ENCODE measurements at regions not wholly inside any gene's neighbourhood (a gene's known extent, or its start where the extent isn't known, plus 50 kb on each side); places are given as distances from the start of the nearest gene placed in this dataset.

DNA sequence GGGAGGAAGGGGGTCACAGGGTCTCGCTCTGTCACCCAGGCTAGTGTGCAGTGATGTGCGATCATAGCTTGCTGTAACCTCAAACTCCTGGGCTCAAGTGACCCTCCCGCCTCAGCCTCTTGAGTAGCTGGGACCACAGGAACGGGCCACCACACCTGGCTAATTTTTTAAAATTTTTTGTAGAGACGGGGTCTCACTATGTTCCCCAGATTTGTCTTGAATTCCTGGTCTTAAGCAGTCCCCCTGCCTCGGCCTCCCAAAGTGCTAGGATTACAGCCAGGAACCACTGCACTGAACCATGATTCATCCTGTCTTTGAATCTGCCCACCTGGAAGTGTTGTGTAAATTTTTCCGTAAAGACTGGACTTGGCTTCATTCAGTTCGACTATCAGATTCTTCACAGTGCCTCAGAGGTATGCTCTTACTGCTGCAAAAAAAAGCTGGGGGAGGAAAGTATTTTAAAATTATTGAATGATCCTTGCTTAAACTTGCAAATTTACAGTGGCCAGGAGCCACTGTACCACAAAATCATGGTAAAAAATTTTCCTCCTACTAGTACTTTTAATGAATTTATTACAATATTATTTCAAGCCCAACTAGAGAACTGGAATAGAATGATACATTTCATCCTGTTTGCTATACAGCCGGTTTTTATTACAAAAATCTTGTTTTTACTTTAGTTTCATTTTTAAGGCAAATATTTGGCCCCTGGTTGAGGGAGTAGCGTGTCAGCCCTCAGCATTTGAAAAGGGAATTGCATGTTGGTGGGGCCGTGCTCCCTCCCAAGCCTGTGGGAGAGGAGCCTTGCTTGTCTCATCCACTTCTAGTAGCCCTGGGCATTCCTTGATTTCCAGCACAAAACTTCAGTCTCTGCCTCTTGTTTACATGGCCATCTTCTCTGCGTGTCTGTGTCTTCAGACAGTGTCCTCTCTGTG lies 202.5 kb upstream of the SGK1 start:
- DNase-seq: no peak

DNA sequence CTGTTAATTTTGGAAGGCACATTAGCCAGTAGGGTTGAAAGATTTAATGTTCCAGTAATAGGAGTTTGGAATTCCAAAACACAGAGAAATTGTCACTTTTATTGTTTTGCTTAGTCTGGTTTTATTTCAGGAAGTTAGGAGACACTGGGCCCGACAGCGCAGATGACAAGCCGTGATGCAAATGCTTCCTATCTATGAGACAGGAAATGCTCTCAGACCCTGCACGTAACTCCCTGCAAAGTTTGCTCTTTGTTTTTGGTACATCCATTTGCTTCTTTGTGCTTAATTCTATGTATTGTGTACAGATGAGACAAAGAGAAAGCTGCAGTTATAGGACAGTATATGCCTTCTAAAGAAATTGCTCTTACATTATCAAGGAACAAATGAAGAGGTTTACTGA lies 201.6 kb upstream of the SGK1 start:
- DNase-seq: no peak

DNA sequence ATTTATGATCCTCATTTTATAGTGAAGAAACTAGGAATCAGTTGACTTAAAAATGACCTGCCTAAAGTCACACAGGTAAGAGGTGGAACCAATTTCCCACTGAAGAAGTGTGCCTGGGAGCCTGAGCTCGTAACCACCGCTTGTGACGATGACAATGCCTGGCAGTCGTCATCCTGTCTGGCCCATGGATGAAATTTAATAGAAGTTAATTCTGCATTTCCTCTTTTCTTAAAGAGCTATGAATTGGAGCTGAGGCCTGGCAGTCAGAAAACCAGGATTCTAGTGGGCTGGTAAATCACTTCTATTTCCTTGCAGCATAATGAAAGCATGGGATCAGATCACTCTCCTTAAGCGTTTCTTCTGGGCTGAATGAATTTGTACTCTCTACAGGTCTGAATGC lies 200.0 kb upstream of the SGK1 start:
- DNase-seq: no peak

DNA sequence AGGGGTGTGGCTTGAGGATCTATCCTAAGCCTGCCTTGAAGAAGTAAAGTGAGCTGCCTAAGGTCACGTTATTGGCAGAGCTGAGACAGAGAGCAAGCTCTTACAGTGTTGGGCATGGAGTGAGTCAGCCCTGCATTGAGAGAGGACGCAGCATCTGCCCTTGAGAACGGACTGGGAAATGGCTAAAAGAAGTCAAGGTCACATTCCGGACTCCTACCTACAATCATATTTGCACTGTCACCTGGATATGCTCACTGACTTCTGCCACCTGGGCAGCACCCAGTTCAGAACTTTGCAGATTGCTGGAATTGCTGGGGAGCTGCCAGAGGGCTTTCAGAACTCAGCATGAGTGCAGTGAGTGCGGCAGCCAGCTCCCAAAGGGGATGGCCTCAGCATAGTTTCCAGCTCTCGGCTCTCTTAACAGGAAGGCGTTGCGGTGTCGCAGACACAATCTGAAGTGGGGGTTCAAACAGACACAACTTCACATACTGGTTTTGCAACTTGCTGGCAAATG lies 199.3 kb upstream of the SGK1 start:
- no peak for DNase-seq

DNA sequence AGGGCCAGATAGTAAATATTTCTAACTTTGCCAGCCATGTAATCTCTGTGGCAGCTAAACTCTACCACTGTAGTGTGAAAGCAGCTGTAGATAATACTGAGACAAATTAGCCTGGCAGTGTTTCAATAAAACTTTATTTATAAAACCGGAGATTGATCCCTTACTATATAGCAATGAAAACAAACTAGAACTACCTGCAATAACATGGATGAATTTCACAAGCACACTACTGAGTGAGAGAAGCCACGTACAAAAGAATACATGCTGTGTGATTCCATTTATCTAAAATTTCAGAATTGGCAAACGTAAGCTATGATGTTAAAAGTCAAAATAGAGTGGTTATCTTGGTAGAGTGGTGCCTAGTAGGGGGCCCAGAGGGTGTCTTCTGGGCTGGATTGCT lies 198.7 kb upstream of the SGK1 start:
- DNase-seq: no peak

DNA sequence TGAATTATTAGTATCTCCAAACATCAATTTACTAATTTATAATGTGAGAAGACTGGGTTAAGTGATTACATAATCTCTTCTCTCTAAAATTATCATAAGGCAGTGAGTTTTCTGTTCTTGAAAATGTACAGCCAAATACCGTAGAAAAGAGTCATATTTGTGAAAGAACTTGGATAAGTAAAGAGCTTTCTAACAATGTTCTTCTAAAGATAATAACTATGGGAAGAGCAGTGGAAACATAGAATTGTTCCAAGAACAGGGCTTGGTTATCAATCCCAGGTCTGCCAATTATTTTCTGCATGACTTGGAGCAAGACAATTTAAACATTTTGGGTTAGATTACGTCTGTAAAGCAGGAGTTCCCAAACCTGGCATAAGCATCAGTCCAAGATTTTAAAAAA lies 198.1 kb upstream of the SGK1 start:
- DNase-seq: no peak

DNA sequence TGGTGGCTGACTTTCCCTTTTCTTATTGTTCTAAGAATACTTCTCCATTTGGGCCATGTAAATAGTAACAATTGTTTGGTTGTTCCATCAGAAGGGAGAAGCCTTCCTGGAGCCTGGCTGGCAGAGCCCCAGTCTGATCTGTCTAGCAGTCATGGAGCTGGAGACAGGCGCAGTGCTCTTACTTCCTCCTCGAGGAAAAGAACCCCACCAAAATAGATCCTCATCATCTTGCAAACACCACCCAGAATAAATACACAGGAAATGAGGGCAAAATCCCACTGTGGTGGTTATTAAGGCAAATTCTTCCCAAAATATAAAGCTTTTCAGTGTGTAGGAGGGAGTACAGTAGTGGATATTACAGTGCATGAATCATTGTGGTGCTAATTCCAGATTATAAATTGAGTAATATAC lies 195.1 kb upstream of the SGK1 start:
- no peak for DNase-seq

DNA sequence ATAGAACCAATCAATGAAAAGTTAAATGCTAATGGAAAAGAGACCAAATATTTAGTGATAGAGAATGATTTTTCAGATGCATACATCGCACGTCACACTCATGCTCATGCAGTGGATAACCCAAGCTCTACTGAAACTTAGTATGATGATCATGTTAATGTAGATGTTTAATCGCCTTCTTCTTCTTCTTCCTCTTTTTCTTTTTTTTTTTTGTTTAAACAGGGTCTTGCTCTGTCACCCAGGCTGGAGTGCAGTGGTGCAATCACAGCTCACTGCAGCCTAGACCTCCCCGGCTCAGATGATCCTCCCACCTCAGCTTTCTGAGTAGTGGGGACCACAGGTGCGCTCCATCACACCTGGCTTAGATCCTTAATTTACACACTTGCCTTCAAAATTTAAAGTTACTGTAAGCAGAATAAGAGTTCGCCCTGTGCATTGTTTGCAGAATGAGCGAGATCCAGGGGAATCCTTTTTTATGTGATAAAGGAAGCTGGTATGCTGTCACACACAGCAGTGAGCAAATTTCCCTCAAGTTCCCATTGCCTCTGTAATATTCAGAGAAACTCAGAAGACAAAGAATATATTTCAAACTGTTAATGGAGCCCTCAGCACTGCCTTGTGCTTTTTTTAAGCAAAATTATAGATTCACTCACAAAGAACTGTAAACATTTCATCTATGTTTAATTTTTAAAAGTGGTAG lies 194.2 kb upstream of the SGK1 start:
- DNase-seq: no peak

DNA sequence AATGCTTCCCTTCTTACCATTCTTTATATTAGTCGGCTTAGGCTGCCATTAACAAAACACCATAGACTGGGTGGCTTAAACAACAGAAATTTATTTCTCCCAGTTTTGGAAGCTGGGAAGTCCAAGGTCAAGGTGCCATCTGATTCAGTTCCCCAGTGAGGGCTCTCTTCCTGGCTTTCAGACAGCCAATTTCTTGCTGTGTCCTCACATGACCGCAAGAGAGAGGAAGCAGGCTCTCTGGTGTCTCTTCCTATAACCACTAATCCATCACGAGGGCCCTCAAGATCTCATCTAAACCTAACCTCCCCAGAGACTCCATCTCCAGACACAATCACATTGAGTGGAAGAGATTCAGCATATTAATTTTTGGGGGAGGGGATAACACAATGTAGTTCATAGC lies 193.0 kb upstream of the SGK1 start:
- DNase-seq: no peak

DNA sequence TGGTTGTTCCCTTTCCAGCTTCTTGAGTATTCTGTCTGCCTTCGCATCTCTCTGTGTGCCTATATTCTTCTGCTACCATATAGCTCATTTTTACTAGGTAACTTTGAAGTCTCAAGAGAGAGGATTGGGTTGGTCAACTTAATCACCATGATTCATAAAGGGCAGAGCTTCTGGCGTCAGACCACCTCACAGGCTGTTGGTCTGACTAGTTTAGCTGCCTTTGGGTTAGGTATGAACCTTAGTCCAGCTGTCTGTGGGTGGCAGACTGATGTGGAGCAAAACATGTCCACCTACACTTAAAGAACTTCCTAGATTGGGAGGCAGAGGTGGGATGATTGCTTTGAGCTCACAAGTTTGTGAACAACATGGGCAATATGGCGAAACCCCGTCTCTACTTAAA lies 192.2 kb upstream of the SGK1 start:
- DNase-seq: no peak

DNA sequence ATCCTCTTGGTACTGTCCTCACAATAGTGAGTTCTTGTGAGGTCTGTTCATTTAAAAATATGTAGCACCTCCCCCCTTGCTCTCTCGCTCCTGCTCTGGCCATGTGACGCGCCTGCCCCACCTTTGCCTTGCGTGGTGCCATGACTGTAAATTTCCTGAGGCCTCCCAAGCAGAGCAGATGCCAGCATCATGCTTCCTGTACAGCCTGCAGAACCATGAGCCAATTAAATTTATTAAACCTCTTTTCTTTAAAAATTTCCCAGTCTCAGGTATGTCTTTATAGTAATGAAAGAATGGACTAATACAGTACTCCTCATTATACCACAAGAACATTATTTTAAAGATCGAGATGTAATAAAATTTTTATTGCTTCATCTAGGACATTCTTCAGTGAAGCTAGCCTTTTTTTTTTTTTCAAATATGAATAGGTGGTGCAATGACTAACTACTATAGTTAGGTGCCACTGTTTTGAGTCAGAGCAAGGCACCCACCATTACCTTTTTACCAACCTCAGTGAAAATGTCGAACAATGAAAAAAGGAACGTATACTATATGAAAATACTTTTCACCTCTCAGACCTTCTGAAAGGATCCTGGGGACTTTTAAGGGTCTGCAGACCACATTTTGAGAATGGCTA lies 191.1 kb upstream of the SGK1 start:
- DNase-seq: no peak

DNA sequence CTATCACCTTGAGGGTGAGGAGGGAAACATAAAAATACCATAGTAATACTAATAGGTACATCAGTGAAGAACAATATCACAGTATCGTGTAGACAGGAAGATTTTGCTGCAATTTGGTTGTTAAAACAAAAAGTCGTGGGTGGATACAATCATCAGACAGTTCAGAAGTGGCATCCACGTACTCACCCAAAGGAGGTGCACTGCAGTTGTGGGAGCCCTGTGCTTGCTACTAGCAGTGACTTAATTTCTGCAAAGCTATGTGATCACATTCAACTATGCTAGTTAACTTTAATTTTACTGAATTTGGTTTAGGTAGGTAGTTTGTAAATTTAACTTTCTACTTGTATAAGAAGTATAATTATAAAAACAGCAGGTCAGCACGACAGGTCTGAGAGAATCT lies 188.2 kb upstream of the SGK1 start:
- no peak for DNase-seq

DNA sequence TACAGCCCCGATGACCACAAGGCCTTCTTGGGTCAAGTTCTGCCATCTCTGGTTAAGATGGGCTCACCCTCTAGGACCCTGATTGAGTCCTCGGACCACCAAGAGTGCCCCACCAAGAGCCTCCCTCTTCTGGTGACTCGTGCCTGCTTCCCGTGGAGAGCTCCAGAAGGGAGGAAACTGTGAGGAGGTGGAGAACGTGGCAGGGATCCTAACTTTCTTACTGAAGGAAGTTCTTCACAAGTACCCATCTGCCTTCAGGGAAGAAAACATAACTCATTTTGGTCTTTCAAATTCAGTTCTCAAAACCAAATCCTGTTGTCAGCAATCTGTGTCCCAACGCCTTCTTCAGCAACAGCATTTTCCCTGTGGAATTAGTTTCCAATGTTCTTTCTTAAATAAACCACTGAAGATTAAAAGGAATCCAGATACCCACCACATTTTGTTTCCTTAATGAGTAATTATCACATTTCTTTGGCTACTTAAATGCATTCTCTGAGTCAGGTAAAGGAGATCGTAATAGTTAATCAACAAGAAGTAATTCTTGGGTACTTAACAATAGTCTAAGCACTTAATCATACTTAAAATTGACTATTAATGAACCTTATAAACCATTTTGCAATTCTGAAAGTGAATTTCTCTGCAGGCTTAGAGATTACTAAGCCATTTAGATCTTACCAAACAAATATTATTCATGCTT lies 185.8 kb upstream of the SGK1 start:
- no peak for DNase-seq

DNA sequence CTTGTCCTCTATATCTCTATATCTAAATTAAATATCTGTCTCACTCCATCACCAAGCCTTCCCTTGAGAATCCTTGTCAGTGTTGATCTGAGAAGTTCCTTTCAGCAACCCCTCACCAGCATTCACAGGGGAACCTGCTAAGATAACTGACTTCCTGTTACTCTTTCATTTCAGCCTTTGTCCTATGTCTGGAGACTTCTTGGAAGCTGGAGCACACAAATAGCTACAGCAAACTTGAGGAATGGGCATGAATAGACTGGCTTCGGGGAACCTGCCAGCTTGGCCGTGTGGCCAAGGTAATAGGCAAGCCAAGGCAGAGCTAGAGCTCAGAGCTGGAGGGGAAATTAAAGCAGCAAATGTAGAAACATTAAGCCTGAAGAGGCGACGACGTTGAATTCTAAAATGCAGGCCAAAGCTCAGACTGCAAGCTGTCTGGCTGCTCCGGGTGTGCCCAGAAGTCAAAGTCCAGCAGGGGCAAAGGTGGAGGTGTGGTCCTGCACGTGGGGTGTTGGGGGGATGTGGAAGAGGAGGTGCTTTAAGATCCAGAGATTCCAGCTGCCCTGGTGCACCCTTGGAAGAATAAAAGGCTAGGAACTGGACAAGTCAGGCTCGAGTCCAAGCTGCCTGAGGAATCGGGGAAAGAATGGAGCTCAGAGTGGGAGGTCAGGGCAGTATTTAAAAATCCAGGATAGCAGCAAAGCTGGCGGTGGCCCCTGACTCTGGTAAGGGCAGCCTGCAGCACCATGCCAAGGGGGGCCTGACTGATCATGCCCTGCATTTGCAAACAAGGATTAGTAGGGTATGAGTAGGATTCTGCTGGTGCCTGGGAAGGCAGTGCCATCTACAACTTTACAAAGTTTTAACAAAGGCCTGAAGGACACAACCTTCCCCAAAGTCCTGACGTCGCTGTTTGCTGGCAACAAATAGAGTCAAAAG lies 185.0 kb upstream of the SGK1 start:
- no peak for DNase-seq

DNA sequence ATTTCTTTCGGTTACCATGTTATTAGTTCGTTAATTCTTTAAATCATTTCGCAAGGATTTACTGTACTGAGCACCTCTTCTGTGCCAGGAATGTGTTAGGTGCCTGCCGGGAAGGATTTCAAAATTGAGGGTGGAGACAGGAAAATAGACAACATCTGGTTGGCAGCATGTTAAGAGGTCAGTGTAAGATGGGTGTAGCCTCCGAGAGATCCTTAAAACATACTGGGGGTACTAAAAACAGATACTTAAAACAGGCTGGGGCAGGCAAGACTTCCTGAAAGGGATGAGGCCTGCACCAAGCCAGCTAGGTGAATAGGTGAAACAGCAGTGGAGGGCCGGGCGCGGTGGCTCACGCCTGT lies 178.0 kb upstream of the SGK1 start:
- no peak for DNase-seq

DNA sequence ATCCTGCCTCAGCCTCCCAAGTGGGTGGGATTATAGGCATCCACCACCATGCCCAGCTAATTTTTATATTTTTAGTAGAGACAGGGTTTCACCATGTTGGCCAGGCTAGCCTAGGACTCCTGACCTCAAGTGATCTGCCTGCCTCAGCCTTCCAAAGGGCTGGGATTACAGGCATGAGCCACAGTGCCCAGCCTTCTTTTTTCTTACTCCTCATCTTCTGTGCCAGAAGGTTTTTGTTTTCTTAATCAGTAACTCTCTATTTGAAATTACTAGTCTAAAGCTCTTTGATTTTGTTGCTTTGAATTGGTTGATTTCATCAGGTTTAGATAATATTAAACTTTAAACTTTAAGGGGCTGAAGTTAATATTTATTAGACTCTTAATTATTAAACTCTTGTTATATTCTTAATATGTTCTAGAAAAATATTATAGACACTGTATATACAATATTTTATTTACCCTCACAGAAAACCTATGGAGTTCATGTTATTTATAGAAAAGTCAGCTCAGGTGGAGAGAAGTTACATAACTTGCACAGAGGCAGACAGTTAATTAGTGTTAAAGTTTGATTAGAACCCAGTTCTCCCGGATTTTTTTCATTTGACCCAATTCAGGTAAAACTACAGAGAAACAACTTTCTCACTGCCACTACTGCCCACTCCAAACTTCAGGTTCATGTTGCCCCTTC lies 177.4 kb upstream of the SGK1 start:
- DNase-seq: no peak

DNA sequence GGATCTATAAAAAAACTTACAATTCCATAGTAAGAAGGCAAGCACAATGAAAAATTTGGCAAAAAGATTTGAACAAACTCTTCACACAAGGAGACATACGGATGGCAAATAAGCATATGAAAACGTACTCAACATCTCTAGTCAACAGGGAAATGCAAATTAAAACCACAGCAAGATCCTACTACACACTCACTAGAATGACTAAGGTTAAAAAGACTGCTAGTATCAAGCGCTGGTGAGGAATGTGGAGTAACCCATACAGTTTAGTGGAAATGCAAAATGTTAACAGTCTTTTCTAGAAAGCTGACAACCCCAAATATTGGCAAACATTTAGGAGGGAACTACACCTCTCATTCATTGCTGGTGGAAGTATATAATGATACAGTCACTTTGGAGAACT lies 175.9 kb upstream of the SGK1 start:
- DNase-seq: no peak

DNA sequence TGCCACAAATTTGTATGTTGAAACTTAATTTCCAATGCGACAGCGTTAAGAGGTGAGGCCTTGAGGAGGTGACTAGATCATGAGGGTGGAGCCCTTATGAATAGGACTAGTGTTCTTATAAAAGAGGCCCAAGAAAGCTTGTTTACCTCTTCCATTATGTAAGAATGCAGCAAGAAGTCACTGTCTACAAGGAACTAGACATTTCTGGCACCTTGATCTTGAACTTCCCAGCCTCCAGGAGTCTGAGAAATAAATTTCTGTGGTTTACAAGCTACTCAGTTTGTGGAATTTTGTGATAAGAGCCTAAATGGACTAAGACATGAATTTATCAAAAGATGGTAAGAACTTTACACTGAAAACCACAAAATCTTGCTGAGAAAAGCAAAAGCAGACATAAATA lies 173.6 kb upstream of the SGK1 start:
- no peak for DNase-seq

DNA sequence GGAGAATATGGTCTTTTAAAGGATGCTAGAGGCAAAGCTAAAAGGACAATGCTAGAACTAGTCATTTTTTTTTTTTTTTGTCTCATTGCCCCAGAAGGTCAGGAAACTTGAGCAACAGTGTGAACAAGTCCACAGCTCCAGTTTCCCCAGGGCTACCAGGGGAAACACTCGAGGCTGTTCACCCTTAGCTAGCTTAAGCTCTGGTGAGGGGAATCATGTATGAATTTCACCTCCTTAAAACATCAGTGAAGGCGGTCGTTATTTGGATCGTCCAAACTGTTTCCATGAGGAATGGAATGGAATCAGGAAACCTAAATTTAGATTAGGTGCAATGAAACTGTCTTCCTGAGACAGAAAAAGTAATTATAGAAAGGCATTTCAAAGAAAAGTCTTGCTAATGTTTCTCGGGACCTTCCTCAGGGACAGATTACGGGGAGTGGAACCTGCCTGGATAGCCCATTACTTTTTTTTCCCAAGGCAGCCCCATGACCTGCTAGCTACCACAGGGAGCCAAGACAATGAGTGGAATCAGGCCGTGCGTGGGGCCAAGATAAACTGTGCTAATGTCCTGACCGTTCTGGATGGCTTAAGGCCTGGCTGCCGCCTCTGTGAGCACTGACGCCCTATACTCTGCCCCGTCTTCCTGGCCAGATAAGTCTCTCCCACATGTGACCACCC lies 164.8 kb upstream of the SGK1 start:
- no peak for DNase-seq

DNA sequence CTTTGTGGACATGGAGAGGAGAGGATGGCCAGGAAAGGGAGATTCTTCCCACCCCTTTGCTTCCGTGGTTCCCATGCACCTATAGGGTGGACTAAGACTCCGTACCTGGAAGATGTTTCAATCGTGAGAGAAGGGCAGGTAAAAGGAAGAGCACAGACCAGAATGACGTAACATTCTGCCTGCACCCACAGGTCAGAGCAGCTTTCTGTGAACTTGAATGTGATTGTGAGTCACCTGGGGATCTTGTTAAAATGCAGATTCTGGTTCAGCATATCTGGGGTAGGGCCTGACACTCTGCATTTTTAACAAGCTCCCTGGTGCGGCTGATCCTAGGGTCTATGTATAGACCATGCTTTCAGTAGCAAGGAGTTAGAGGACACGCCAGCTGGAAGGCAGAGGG lies 164.1 kb upstream of the SGK1 start:
- DNase-seq: no peak

DNA sequence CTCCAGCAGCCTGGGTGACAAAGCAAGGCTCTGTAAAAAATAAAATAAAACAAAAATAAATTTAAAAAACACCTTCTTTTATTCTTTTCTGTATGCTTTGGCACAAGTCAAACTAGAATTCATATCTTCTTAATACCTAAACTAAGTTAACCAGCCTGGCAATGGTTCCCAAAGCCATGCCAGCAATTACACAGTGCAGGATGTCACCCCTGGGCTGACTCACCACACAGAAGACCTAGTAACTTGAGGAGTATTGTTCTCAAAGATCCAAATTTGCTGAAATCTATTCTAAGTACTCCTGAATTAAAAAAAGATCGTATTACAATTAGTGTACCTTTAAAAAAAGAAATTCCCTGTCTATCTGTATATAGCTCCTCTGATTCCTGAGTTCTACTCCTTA lies 162.7 kb upstream of the SGK1 start:
- no peak for DNase-seq
